Right ventricle myocardium superior (tissue), 1 donor: ENCODE measurements at regions not wholly inside any gene's neighbourhood (a gene's known extent, or its start where the extent isn't known, plus 50 kb on each side); places are given as distances from the start of the nearest gene placed in this dataset.
"Not testable (repeated sequence)": the region's sequence is repeated elsewhere in the genome, so short reads cannot be mapped to it uniquely, and the experiment has no call there.

Source experiments
- ATAC-seq: fragments of 200-7000 bp; cut with Tn5 transposase; one replicate; pipeline ENCODE4 v1.9.1; 2020; ENCODE audit warnings: mild to moderate bottlenecking; ENCODE audit not compliant: poor library complexity
- DNase-seq: peaks from one replicate; pipeline ENCODE4 v3.0.0-alpha.2; 2020
- intact Hi-C: fragments of 100-400 bp; cut with DNase I; formaldehyde crosslinking; loops from one replicate; pipeline ENCODE4 v1.11.2; 2022
- donor health status: DM: no; HTN: yes; CAD: no; lungs with severe emphysema.

- intact Hi-C loops: no loop called here
- ATAC-seq (no peak), DNase-seq (no peak)
These were observed 112.1 kb downstream of the TLR5 start for GRCh38 chr1:223030871-223031400.

DNA sequence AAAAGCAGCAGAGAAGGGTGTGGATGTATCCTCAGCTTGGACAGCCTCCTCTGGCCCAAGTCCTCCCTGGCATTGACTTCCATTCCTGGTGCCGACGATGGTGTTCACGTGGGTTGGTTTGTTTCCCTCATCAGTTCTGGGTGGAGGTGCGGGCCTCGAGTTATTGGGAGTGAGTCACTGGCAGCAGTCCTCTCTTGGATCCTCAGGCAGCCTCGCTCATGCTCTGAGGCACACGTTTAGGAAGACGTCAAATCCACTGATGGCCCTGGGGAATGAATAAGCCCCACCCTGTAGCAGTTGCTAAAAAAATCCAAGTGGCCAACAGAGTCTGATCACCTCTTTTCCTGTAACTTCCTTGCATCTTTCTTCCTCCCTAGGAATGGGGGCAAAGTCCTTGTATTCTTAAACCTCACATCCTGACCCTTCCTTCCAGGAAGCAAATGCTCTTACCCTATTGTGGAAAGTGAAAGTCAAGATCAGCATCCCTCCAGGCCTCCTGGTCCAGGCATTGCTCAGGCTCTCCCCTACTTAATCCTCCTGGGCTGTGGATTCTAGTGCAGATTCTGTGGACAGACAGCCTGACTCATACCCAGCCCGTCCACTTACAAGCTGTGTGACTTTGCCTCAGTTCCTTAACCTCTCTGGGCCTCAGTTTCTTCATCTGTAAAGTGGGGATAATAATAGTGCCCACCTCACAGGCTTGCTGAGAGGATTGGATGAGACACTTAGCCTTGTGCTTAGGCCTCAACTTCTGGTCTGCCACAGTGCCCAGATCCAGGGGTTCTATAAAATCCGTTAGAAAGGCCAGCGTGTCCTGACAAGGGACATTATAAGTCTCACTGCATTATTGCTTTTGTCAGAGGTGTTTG lies 111.1 kb downstream of the TLR5 start:
- intact Hi-C loops: no loop called here
- ATAC-seq (peak; percentile 87), DNase-seq (peak; percentile 71)

GRCh38 chr1:223033658-223034057 lies 109.4 kb downstream of the TLR5 start:
- ATAC-seq: peak; percentile 25
- no peak for DNase-seq
- intact Hi-C loops: no loop called here

GRCh38 chr1:223034270-223034798 lies 108.7 kb downstream of the TLR5 start:
- intact Hi-C loops: no loop called here
- DNase-seq (no peak), ATAC-seq (no peak)

DNA sequence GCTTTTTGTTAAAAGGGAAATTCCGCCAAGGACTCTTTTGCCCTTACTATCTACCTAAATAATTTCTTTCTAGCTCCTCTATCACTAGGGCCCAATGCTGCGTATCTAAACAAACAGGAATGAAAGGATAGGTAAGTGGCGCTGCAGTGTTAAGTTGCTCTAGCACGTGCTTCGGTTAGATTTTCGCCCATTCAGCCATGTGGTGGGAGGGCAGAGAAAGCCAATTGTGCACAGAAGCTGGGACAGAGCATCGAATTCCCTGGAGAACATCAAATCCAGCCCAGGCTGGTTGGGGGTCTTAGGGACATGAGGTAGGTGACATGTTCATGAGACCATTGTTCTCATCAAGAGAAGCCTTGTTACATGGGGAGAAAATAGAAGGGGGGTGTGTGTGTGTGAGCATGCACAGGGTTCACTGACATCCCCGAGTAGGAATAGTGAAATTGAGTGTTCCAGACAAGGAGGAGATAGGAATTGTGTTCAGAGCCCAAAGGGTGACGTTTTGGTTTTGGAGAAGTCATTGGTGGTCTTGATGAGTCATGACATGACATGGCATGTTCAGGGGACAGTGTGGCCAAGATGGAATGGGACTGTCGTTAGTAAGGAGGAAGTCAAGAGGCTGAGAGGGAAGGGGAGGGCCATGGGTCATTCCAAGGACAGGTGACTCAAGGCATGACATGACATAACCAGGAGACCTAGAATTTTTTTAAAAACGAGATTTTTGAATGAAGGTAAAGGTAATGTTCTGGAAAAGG lies 107.1 kb downstream of the TLR5 start:
- DNase-seq: no peak
- ATAC-seq: no peak
- intact Hi-C loops: no loop called here

DNA sequence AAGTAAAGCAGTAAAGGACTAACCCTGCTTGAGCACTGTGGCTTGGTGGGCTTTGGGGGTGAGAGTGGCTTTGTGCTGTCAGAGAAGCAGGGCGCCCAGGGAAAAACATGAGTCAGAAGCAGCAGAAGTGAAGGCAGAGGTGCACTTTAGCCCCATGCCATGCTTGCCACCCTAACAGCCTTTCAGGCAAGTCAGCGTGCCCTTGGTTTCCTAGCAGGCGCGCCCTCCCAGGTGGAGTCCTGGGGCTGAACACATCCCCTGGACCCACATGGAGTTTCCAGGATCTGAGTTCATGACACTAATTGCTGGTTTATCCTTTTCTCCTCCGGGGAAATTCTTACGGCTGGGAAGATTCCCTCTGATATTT lies 106.6 kb downstream of the TLR5 start:
- ATAC-seq (no peak), DNase-seq (no peak)
- intact Hi-C loops: no loop called here

GRCh38 chr1:223037845-223038244 lies 105.2 kb downstream of the TLR5 start:
- DNase-seq: no peak
- intact Hi-C loops: no loop called here
- no peak for ATAC-seq

- no peak for ATAC-seq
- no peak for DNase-seq
- intact Hi-C loops: no loop called here
These were observed 104.6 kb downstream of the TLR5 start for GRCh38 chr1:223038288-223039006.

DNA sequence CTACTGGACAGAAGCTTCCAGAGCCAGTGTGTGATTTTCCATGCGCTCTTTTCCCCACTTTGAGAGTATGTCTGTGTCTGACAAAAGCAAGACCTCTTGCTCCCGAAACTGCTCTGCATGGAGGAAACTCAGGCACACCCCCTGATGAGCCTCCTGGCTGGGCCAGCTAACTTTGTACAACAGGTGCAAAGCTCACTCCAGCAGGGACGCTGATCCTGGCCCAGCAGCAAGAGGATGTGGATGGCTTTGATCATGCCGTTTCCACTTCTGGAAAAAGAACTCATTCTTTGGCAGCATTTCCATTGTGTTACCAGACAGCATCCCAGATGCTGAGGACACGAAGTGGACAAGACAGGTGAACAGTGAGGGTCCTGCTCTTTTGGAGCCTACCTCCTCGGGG lies 103.1 kb downstream of the TLR5 start:
- ATAC-seq (no peak), DNase-seq (no peak)
- intact Hi-C loops: no loop called here

DNA sequence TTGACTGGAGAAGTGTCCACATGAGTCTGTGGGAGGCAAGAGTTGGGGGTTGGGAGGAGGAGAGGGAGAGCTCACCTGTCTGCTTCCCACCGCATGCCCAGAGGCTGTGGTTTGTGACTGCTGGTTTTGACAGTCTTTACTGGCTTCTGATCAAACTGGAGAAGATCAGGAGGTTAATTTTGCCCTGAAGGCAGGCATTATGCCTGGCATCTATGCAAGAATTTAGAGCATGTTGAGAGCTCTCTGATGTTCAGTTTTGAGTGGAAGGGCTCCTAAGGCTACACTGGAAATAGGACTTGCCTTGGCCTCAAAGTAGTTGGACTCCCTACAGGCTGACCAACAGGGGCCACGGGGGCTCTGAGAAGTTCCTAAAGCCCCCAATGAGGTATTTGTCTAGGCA lies 101.6 kb downstream of the TLR5 start:
- no peak for DNase-seq
- peak; percentile 88 for ATAC-seq
- intact Hi-C loops: no loop called here

DNA sequence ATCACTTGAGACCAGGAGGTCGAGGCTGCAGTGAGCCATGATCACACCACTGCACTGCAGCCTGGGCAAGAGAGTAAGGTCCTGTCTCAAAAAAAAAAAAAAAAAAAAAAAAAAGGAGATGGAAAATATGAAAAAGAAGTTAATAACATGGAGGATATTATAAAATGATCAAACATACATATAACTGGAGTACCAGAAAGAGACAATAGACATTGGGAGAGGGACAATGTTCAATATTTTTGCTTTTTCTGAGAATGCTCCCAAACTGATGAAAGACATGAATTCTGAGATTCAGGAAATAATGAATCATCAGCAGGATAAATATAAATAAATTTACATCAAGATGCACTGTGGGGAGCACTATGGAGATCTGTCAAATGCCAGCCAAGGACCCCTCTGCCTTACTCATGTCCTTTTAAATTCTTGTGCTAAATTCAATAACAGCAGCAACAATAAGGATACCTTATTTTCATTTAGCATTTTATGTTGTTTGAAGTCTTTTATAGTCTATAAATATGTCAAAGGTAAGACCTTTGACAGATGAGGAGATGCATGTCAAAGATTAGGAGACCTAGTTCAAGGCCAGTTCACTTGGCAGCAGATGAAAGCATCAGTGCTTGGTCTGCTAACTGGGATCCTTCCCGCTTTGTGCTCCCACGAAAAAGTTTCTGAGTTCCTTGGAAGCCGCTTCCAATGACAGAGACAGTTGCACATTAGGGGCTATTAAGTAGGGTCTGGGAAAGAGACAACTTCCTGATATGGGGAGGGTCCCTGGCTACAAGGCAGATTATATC lies 97.7 kb downstream of the TLR5 start:
- no peak for ATAC-seq

DNA sequence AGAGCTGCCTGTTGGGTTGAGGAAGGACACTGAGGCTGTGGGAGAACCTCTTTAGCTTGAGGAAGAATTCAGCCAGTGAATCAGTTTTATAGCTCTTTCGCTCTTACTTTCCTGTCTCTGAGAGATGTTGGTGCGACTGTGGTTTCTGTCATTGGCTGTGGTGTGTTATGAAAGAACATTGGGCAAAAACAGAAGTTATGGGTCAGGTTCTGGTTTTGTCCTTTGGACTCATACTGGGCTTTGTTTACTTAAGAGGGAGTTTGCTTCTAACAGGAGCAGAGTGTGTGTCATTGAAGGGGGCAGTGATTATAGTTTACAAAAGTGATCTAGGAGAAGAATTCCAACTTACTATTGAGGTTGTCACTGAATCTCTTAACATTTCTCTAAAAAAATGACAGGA lies 97.0 kb downstream of the TLR5 start:
- DNase-seq (no peak), ATAC-seq (no peak)
- intact Hi-C loops: no loop called here

More for the DNA sequence above, 97.7 kb downstream of the TLR5 start:
- DNase-seq: no peak
- intact Hi-C loops: no loop called here

DNA sequence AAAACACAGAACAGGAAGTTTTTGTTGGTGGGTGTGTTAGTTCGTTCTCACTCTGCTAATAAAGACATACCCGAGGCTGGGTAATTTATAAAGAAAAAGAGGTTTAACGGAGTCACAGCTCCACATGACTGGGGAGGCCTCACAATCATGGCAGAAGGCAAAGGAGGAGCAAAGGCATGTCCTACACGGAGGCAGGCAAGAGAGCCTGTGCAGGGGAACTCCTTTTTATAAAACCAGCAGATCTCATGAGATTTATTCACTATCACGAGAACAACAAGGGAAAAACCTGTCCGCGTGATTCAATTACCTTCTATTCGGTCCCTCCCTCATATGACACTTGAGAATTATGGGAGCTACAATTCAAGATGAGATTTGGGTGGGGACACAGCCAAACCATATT lies 96.6 kb downstream of the TLR5 start:
- ATAC-seq, intact Hi-C loops, DNase-seq: not testable (repeated sequence)

DNA sequence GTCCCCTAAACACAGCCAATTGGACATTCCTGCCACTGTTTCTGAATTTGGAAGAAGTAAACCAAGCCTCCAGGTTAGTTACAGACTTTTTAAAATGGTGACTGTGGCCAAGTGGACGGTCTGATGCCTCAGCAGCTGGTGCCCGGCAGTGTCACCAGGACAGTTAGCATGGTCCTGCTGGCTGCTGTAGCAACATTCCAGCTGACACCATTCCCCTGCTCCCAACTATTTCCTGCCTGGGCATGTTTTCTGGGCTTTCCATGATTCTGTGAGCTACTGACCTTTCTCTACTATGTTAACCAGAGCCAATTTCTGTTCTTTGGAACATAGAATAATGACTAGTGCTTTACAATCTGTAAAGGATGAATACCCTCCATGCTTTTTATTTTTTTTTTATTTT lies 95.0 kb downstream of the TLR5 start:
- no peak for ATAC-seq
- intact Hi-C loops: no loop called here
- no peak for DNase-seq

GRCh38 chr1:223052462-223052861 lies 90.6 kb downstream of the TLR5 start:
- no peak for DNase-seq
- intact Hi-C loops: no loop called here
- ATAC-seq: no peak

DNA sequence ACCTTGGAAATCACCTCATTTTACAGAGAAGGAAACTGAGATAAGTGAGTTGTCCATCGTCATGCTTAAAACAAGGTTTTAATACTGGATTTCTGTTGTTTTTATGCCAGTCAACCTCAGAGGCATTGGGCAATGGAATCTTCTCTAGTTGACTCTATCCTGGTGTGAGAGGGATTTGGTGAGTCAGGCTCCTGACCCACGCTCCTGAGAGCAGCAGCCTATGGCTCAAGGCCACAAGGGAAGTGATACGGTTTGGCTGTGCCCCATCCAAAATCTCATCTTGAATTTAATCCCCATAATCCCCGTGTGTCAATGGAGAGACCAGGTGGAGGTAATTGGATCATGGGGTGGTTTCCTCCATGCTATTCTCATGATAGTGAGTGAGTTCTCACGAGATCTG lies 90.1 kb downstream of the TLR5 start:
- no peak for ATAC-seq
- intact Hi-C loops: no loop called here
- no peak for DNase-seq

- intact Hi-C loops: no loop called here
- DNase-seq (no peak), ATAC-seq (no peak)
These were observed 86.2 kb downstream of the TLR5 start for GRCh38 chr1:223056802-223057201.

- intact Hi-C loops: no loop called here
- no peak for DNase-seq
- ATAC-seq: no peak
These were observed 85.4 kb downstream of the TLR5 start for GRCh38 chr1:223057569-223058093.
